SK-N-SH (cell line): ENCODE measurements at regions not wholly inside any gene's neighbourhood (a gene's known extent, or its start where the extent isn't known, plus 50 kb on each side); places are given as distances from the start of the nearest gene placed in this dataset.

ENCODE experiments used
- CTCF ChIA-PET: fragments of 300-600, 350-600 bp; formaldehyde crosslinking; extraction: SDS; loops from one replicate; lab custom pipeline; 2021; lab: Yijun Ruan, JAX
- POLR2A ChIA-PET: fragments of 350-600 bp; sonication (Branson Sonifier 250); formaldehyde crosslinking; extraction: SDS; loops from one replicate; lab custom pipeline; 2020; ENCODE audit warnings: antibody characterized with exemption, inconsistent platforms; lab: Yijun Ruan, JAX
- DNase-seq: peaks from one replicate; pipeline ENCODE4 v3.0.0; 2012
- H2AFZ ChIP-seq: fragments of 200-600 bp; sonication (generic); 2 replicates; pipeline ENCODE4 v1.8.1; 2016; ENCODE audit warnings: antibody characterized with exemption, mild to moderate bottlenecking, low read depth
- H3F3A ChIP-seq: fragments of 200-600 bp; sonication (generic); replicated peaks from 2 replicates; pipeline ENCODE3; 2016; ENCODE audit warnings: antibody characterized with exemption, mild to moderate bottlenecking; ENCODE audit not compliant: insufficient read depth
- H3K27ac ChIP-seq, 2 experiments: fragments of 200-500 bp in 1 of 2; fragments of 200-600 bp in 1 of 2; sonication (Bioruptor generic) in 1 of 2; sonication (generic), shearing (Covaris generic) in 1 of 2; 2 replicates each; pipeline versions ENCODE4 v1.5.1 to v1.6.1; 2014 to 2016; ENCODE audit warnings: low read depth in 2 of 2, inconsistent platforms in 1 of 2, low read length in 1 of 2, mild to moderate bottlenecking in 1 of 2, mixed read lengths in 1 of 2
- H3K27me3 ChIP-seq: fragments of 200-600 bp; sonication (generic), shearing (Covaris generic); 2 replicates; pipeline ENCODE4 v1.6.1; 2016; ENCODE audit warnings: mixed run types; ENCODE audit not compliant: insufficient read depth
- H3K36me3 ChIP-seq, 2 experiments: fragments of 200-500 bp in 1 of 2; fragments of 200-600 bp in 1 of 2; sonication (Bioruptor generic) in 1 of 2; sonication (generic) in 1 of 2; replicated peaks in 1 of 2; 2 replicates each; pipeline versions ENCODE3 to v1.5.1; 2014 to 2016; ENCODE audit warnings: low read length in 1 of 2, mild to moderate bottlenecking in 1 of 2; ENCODE audit not compliant: insufficient read depth in 2 of 2, control insufficient read depth in 1 of 2
- H3K4me1 ChIP-seq, 2 experiments: fragments of 200-500 bp in 1 of 2; fragments of 200-600 bp in 1 of 2; sonication (Bioruptor generic) in 1 of 2; sonication (generic), shearing (Covaris generic) in 1 of 2; 2 replicates each; pipeline versions ENCODE4 v1.5.1 to v1.6.1; 2014 to 2016; ENCODE audit warnings: low read depth in 1 of 2, low read length in 1 of 2, mixed run types in 1 of 2; ENCODE audit not compliant: insufficient read depth in 2 of 2, control insufficient read depth in 1 of 2
- H3K4me2 ChIP-seq: fragments of 200-600 bp; sonication (generic), shearing (Covaris generic); 2 replicates; pipeline ENCODE4 v1.6.1; 2017; ENCODE audit warnings: mixed run types
- H3K4me3 ChIP-seq, 2 experiments: fragments of 200-500 bp in 1 of 2; fragments of 200-600 bp in 1 of 2; sonication (Bioruptor generic) in 1 of 2; sonication (generic), shearing (Covaris generic) in 1 of 2; 2 replicates each; pipeline versions ENCODE4 v1.5.1 to v1.8.1; 2014 to 2016; ENCODE audit warnings: low read depth in 2 of 2, inconsistent platforms in 1 of 2, low read length in 1 of 2, mild to moderate bottlenecking in 1 of 2, mixed read lengths in 1 of 2, moderate library complexity in 1 of 2
- H3K79me2 ChIP-seq: fragments of 200-600 bp; sonication (generic); 2 replicates; pipeline ENCODE4 v1.8.1; 2017; ENCODE audit warnings: mild to moderate bottlenecking; ENCODE audit not compliant: insufficient read depth
- H3K9ac ChIP-seq: fragments of 200-600 bp; sonication (generic); 2 replicates; pipeline ENCODE4 v1.6.1; 2017; ENCODE audit warnings: mixed run types
- H3K9me2 ChIP-seq: fragments of 200-600 bp; sonication (generic); 2 replicates; pipeline ENCODE4 v1.6.1; 2017; ENCODE audit warnings: mixed run types
- H3K9me3 ChIP-seq: fragments of 200-600 bp; sonication (generic); 2 replicates; pipeline ENCODE4 v1.6.1; 2017; ENCODE audit warnings: mixed run types, mild to moderate bottlenecking, moderate library complexity
- H4K20me1 ChIP-seq: fragments of 200-600 bp; sonication (generic); 2 replicates; pipeline ENCODE4 v1.6.1; 2017; ENCODE audit warnings: mild to moderate bottlenecking, mixed run types; ENCODE audit not compliant: insufficient read depth
- ELF1 ChIP-seq: IDR thresholded peaks from 2 replicates; pipeline ENCODE4 v1.4.0; 2012
- EP300 ChIP-seq, 2 experiments: IDR thresholded peaks; 2 replicates each; pipeline versions ENCODE4 v1.4.0 to v1.6.1; 2012; ENCODE audit warnings: borderline replicate concordance in 1 of 2, low read depth in 1 of 2, low read length in 1 of 2
- EZH2phosphoT487 ChIP-seq: fragments of 200-600 bp; sonication (generic); IDR thresholded peaks from 2 replicates; pipeline ENCODE4 v1.6.1; 2017; ENCODE audit warnings: low read depth, mixed run types, mild to moderate bottlenecking, antibody characterized with exemption, moderate library complexity, borderline replicate concordance
- FOXJ3 ChIP-seq: sonication (generic); formaldehyde crosslinking; IDR thresholded peaks from 2 replicates; pipeline ENCODE4 v1.5.1; 2020; ENCODE audit warnings: mild to moderate bottlenecking, missing genetic modification reagents
- JUND ChIP-seq: IDR thresholded peaks from 2 replicates; pipeline ENCODE4 v1.4.0; 2012
- NRF1 ChIP-seq: IDR thresholded peaks from 2 replicates; pipeline ENCODE4 v1.6.1; 2012; ENCODE audit warnings: low read depth, mild to moderate bottlenecking, low read length
- PBX3 ChIP-seq: IDR thresholded peaks from 2 replicates; pipeline ENCODE4; 2012
- POLR2AphosphoS5 ChIP-seq: IDR thresholded peaks from 2 replicates; pipeline ENCODE4 v1.6.1; 2012; ENCODE audit warnings: low read depth, low read length
- RAD21 ChIP-seq: IDR thresholded peaks from 2 replicates; pipeline ENCODE4 v1.6.1; 2012; ENCODE audit warnings: mild to moderate bottlenecking, low read length
- RCOR1 ChIP-seq: fragments of 150-350 bp; IDR thresholded peaks from 2 replicates; pipeline ENCODE4 v1.6.1; 2017; ENCODE audit warnings: antibody characterized with exemption, low read length
- REST ChIP-seq: IDR thresholded peaks from 2 replicates; pipeline ENCODE4 v1.6.1; 2012; ENCODE audit warnings: mild to moderate bottlenecking, low read depth, low read length, moderate library complexity
- RFX5 ChIP-seq: IDR thresholded peaks from 2 replicates; pipeline ENCODE4 v1.6.1; 2012; ENCODE audit warnings: mild to moderate bottlenecking, improper control_type of control experiment, low read length
- RXRA ChIP-seq: IDR thresholded peaks from 2 replicates; pipeline ENCODE4 v1.4.0; 2012; ENCODE audit warnings: low read depth, mild to moderate bottlenecking, borderline replicate concordance
- SMC3 ChIP-seq: IDR thresholded peaks from 2 replicates; pipeline ENCODE4 v1.6.1; 2012; ENCODE audit warnings: low read depth, low read length, improper control_type of control experiment
- WGBS: methylation state at CpG from one replicate; pipeline ENCODE4 v1.1.6; 2017; ENCODE audit warnings: low lambda C conversion rate; 5-methylcytosine and 5-hydroxymethylcytosine counted together
- TF ChIP-seq, protein P1 (sequence below): IDR thresholded peaks from 2 replicates; pipeline ENCODE4 v1.4.0; 2012; ENCODE audit warnings: low read depth, borderline replicate concordance
- TF ChIP-seq, protein P2 (sequence below): fragments of 150-350 bp; IDR thresholded peaks from 2 replicates; pipeline ENCODE4 v1.6.1; 2016; ENCODE audit warnings: mild to moderate bottlenecking, low read depth, low read length
- TF ChIP-seq, protein P3 (sequence below): IDR thresholded peaks from 2 replicates; pipeline ENCODE4 v1.4.0; 2012; ENCODE audit warnings: low read depth, borderline replicate concordance

DNA sequence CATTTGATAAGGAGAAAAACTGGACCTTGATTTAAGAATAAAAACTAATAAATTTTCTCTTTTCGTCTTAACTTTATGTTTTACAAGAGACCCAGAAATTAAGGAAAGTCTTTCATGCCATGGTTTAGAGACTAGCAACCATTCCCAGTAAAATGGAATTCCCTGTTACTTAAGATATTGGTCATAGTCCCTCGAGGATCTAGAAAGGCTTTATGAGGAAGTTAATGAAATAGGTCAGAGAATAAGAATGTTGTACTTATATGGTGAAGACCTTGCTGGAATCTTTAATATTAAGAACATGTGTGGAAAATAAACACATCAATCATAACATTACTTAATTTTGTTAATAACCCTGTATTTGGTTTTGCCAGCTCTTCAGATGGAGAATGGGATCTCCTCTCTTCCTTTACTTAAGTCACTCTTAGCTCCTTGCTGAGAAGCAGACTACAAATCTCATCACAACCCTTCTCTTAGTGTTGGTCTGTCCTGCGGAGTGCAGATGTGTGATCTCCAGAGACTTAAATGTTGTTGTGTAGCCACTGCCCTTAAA lies 382.9 kb downstream of the QKI start:
- ChIA-PET POLR2A (no interaction called here), CTCF (no interaction called here)
- Histone ChIP-seq H3K79me2 (no peaks in the 10 kb centered on the region), H3K27ac (no peak overlapping the region), H3K9me3 (no peaks in the 10 kb centered on the region), H3K36me3 (no peaks in the 10 kb centered on the region), H3F3A (no peaks in the 10 kb centered on the region), H4K20me1 (no peaks in the 10 kb centered on the region), H3K9ac (no peak overlapping the region), H3K9me2 (no peaks in the 10 kb centered on the region), H3K4me2 (no peak overlapping the region), H3K4me3 (no peak overlapping the region), H3K4me1 (no peaks in the 10 kb centered on the region), H3K27me3 (no peaks in the 10 kb centered on the region), H2AFZ (no peak overlapping the region)
- TF ChIP-seq RCOR1: no peak
- TF ChIP-seq, protein P1, sequence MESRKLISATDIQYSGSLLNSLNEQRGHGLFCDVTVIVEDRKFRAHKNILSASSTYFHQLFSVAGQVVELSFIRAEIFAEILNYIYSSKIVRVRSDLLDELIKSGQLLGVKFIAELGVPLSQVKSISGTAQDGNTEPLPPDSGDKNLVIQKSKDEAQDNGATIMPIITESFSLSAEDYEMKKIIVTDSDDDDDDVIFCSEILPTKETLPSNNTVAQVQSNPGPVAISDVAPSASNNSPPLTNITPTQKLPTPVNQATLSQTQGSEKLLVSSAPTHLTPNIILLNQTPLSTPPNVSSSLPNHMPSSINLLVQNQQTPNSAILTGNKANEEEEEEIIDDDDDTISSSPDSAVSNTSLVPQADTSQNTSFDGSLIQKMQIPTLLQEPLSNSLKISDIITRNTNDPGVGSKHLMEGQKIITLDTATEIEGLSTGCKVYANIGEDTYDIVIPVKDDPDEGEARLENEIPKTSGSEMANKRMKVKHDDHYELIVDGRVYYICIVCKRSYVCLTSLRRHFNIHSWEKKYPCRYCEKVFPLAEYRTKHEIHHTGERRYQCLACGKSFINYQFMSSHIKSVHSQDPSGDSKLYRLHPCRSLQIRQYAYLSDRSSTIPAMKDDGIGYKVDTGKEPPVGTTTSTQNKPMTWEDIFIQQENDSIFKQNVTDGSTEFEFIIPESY: no peak
- no peak for TF ChIP-seq RFX5
- TF ChIP-seq, protein P2, sequence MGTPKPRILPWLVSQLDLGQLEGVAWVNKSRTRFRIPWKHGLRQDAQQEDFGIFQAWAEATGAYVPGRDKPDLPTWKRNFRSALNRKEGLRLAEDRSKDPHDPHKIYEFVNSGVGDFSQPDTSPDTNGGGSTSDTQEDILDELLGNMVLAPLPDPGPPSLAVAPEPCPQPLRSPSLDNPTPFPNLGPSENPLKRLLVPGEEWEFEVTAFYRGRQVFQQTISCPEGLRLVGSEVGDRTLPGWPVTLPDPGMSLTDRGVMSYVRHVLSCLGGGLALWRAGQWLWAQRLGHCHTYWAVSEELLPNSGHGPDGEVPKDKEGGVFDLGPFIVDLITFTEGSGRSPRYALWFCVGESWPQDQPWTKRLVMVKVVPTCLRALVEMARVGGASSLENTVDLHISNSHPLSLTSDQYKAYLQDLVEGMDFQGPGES: no peak
- TF ChIP-seq EP300 (IDR thresholded peaks at IDR 0.05; ENCODE audit: borderline replicate concordance in 1 of 2, low read depth in 1 of 2, low read length in 1 of 2): no peak
- no peak for TF ChIP-seq JUND
- no peak for TF ChIP-seq RAD21
- TF ChIP-seq POLR2AphosphoS5: no peak
- no peak for TF ChIP-seq EZH2phosphoT487
- no peak for TF ChIP-seq REST
- no peak for TF ChIP-seq PBX3
- no peak for TF ChIP-seq ELF1
- no peak for TF ChIP-seq SMC3
- TF ChIP-seq, protein P3, sequence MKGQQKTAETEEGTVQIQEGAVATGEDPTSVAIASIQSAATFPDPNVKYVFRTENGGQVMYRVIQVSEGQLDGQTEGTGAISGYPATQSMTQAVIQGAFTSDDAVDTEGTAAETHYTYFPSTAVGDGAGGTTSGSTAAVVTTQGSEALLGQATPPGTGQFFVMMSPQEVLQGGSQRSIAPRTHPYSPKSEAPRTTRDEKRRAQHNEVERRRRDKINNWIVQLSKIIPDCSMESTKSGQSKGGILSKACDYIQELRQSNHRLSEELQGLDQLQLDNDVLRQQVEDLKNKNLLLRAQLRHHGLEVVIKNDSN: no peak
- TF ChIP-seq FOXJ3 (CRISPR knock-in tag): no peak
- TF ChIP-seq RXRA: no peak
- no peak for TF ChIP-seq NRF1
- no peak for DNase-seq
- WGBS: 32% methylated on average over 3 of the region's 3 CpGs
